ENCODE measurements at regions not wholly inside any gene's neighbourhood (a gene's known extent, or its start where the extent isn't known, plus 50 kb on each side); places are given as distances from the start of the nearest gene placed in this dataset.

- CTCF ChIA-PET = interaction anchor here (0.7 kb wide), 1 partner anchor 500 kb away, joined by 3 read pairs; no protein-coding TSS in a partner anchor
- in situ Hi-C loops (cut with MboI) = no loop called here
- TF ChIP-seq SREBF1 (IDR thresholded peaks at IDR 0.05; ENCODE audit: low read length) (no peak), NFIC (IDR thresholded peaks at IDR 0.05; ENCODE audit: low read depth, low read length) (no peak), CREB1 (IDR thresholded peaks at IDR 0.05; ENCODE audit: low read depth) (no peak), ZBTB4 (CRISPR knock-in tag; IDR thresholded peaks at IDR 0.05) (no peak), ATF7 (IDR thresholded peaks at IDR 0.05; ENCODE audit: low read depth) (no peak), WRNIP1 (IDR thresholded peaks at IDR 0.05; ENCODE audit: borderline replicate concordance, low read depth, low read length) (no peak), ZNF687 (IDR thresholded peaks at IDR 0.05) (no peak), NFYA (IDR thresholded peaks at IDR 0.05; ENCODE audit: borderline replicate concordance, low read depth, low read length) (no peak), PAX8 (IDR thresholded peaks at IDR 0.05) (no peak), RFX5 (IDR thresholded peaks at IDR 0.05; ENCODE audit: low read depth, low read length) (no peak), ZBTB40 (IDR thresholded peaks at IDR 0.05; ENCODE audit: borderline replicate concordance) (no peak), USF2 (IDR thresholded peaks at IDR 0.05; ENCODE audit: borderline replicate concordance, low read depth, low read length) (no peak), CREM (IDR thresholded peaks at IDR 0.05; ENCODE audit: low read depth) (no peak)
These were observed 281.0 kb downstream of the KLF13 start for GRCh38 chr15:31607656-31608055.

More at GRCh38 chr15:31607656-31608055, 281.0 kb downstream of the KLF13 start:
- H3K9ac ChIP-seq (ENCODE audit: control insufficient read depth, insufficient read depth, low read length) = no peak overlapping the region
- H2AFZ ChIP-seq (ENCODE audit: control insufficient read depth, low read depth, low read length) = no peak overlapping the region
- FAIRE-seq = no peak
- no peak overlapping the region for H3K4me2 ChIP-seq (ENCODE audit: control insufficient read depth, insufficient read depth)
- POLR2A ChIA-PET = no interaction called here
- H3K9me3 ChIP-seq (replicated peaks; ENCODE audit: control insufficient read depth, insufficient read depth, low read length) = no peaks in the 10 kb centered on the region
- WGBS (ENCODE audit: insufficient coverage, insufficient replicate concordance, low lambda C conversion rate, missing lambda C conversion rate) = 11% methylated on average over 3 of the region's 3 CpGs
- no TSS peak for BruUV-seq (replicated peaks)
- intact Hi-C loops (cut with micrococcal nuclease; ENCODE audit: unreplicated experiment) = no loop called here
- no peak overlapping the region for H3K27ac ChIP-seq (ENCODE audit: control insufficient read depth, insufficient read depth)
- no peak for ATAC-seq
- H3K27me3 ChIP-seq (replicated peaks in 1 of 2; ENCODE audit: control insufficient read depth in 2 of 2, insufficient read depth in 2 of 2, low read length in 1 of 2) = no peaks in the 10 kb centered on the region
- RAD21 ChIA-PET (ENCODE audit: unreplicated experiment) = no interaction called here
- no peaks in the 10 kb centered on the region for H3K79me2 ChIP-seq (ENCODE audit: control insufficient read depth, insufficient read depth, low read length)
- SMC1A ChIA-PET (ENCODE audit: uncharacterized antibody, unreplicated experiment) = no interaction called here
- H3K36me3 ChIP-seq (ENCODE audit: control insufficient read depth in 2 of 2, insufficient read depth in 2 of 2, low read length in 1 of 2) = no peaks in the 10 kb centered on the region
- H4K20me1 ChIP-seq (ENCODE audit: control insufficient read depth, insufficient read depth) = no peaks in the 10 kb centered on the region
- H3K4me3 ChIP-seq = no peak overlapping the region
- H3K4me1 ChIP-seq (ENCODE audit: control insufficient read depth, insufficient read depth, low read length) = no peaks in the 10 kb centered on the region
- no peak for DNase-seq (ENCODE audit: low read depth, low spot score)

Data from GM12878 (cell line).